HG03439 (cell line): ENCODE measurements at regions not wholly inside any gene's neighbourhood (a gene's known extent, or its start where the extent isn't known, plus 50 kb on each side); places are given as distances from the start of the nearest gene placed in this dataset.

Source experiments
- ATAC-seq: cut with Tn5 transposase; IDR thresholded peaks from one replicate; pipeline ENCODE4 v1.9.1; 2021; ENCODE audit warnings: mild to moderate bottlenecking, moderate library complexity; ENCODE audit not compliant: unreplicated experiment

GRCh38 chr7:24341691-24342413 lies 57.9 kb downstream of the NPY start:
- no peak for ATAC-seq

- no peak for ATAC-seq
Measured at GRCh38 chr7:24343614-24344013, 59.6 kb downstream of the NPY start.

GRCh38 chr7:24346129-24346528 lies 62.1 kb downstream of the NPY start:
- ATAC-seq, result no peak

GRCh38 chr7:24346716-24347115 lies 62.7 kb downstream of the NPY start:
- no peak for ATAC-seq

GRCh38 chr7:24349339-24349738 lies 65.3 kb downstream of the NPY start:
- ATAC-seq, result no peak

- ATAC-seq, result no peak
Measured at GRCh38 chr7:24354456-24354855, 70.5 kb downstream of the NPY start.

GRCh38 chr7:24356718-24357386 lies 72.9 kb downstream of the NPY start:
- peak; percentile 76 for ATAC-seq

GRCh38 chr7:24361001-24361400 lies 77.0 kb downstream of the NPY start:
- ATAC-seq, result no peak

GRCh38 chr7:24365606-24366005 lies 81.6 kb downstream of the NPY start:
- no peak for ATAC-seq

GRCh38 chr7:24366876-24367275 lies 82.9 kb downstream of the NPY start:
- no peak for ATAC-seq

GRCh38 chr7:24368161-24368560 lies 84.2 kb downstream of the NPY start:
- no peak for ATAC-seq

- no peak for ATAC-seq
Measured at GRCh38 chr7:24370541-24370940, 86.6 kb downstream of the NPY start.

- no peak for ATAC-seq
Measured at GRCh38 chr7:24372961-24373955, 89.3 kb downstream of the NPY start.

- no peak for ATAC-seq
Measured at GRCh38 chr7:24378871-24379616, 95.1 kb downstream of the NPY start.

GRCh38 chr7:24381894-24382505 lies 98.0 kb downstream of the NPY start:
- no peak for ATAC-seq

- ATAC-seq, result no peak
Measured at GRCh38 chr7:24383055-24383454, 99.1 kb downstream of the NPY start.

GRCh38 chr7:24384362-24385030 lies 100.5 kb downstream of the NPY start:
- no peak for ATAC-seq

GRCh38 chr7:24388212-24388611 lies 104.2 kb downstream of the NPY start:
- ATAC-seq, result no peak

GRCh38 chr7:24390376-24391157 lies 106.6 kb downstream of the NPY start:
- no peak for ATAC-seq
